ENCODE measurements at regions not wholly inside any gene's neighbourhood (a gene's known extent, or its start where the extent isn't known, plus 50 kb on each side); places are given as distances from the start of the nearest gene placed in this dataset.

DNA sequence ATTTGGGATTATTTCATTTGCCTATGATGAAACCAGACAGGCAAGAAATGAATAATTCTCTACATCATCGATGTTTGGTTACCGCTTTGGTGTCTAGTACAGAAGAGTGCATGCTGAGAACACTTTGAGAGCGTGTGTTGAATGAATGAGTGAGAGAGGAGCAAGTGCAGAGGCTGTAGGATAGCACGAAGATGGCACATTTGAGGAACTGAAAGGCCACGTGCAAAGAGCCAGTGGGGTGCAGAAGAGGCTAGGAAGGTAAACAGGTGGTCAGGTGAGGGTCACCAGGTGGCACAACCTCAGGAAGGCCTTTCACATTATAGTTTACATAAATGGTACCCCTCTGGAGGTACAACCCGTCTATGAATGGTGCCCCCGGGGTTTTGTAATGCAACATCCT, 80.1 kb upstream of the SPHKAP start:
- no peak for DNase-seq (ENCODE audit: extremely low read depth, low read depth)

DNA sequence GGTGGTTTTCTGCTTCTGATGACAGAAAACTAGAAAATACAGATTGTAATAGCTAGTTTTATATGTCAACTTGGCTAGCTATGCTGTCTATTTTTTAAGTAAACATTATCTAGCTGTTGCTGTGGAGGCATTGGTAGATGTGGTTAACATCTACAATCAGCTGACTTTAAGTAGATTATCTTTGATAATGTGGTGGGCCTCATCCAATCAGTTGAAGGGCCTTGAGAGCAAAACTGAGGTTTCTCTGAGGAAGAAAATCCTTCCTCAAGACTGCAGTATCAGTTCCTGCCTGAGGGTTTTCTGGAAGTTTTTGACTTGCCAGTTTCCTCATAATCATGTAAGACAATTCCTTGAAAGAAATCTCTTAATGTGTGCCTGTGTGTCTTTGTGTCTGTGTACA, 75.9 kb upstream of the SPHKAP start:
- no peak for DNase-seq (ENCODE audit: extremely low read depth, low read depth)

DNA sequence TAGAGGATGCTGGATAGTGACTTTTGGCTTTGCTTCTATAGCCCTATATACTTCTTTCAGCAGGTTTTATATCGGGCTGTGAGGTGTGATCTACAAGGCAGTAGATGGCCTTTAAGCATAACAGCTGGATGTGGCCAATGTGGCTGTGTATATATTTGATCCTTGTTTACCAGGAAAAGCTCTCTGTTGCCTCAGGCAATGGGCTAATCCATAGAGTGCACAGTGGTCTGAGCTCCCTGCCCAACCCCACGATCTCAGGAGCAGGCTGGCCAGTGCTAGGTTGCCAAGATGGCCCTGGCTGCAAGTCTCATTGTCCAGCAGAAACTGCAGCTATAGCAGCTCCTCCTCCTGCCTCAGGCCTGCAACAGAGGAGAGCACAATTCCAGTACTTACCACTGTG, 72.3 kb upstream of the SPHKAP start:
- DNase-seq (ENCODE audit: extremely low read depth, low read depth) = no peak

DNA sequence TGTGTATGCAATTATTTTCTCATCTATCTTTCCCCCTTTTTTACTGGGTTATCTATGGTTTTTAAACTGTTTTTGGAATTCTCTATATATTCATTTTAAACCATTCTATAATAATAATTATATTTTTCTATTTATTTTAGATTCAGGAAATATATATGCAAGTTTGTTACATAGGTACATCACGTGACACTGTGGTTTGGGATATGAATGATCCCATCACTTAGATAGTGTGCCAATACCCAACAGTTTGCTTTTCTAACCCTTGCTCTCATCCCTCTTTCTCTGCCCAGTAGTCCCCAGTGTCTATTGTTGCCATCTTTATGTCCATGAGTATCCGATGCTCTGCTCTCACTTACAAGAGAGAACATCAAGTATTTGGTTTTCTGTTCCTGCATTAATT, 65.8 kb upstream of the SPHKAP start:
- DNase-seq (ENCODE audit: extremely low read depth, low read depth) = no peak

DNA sequence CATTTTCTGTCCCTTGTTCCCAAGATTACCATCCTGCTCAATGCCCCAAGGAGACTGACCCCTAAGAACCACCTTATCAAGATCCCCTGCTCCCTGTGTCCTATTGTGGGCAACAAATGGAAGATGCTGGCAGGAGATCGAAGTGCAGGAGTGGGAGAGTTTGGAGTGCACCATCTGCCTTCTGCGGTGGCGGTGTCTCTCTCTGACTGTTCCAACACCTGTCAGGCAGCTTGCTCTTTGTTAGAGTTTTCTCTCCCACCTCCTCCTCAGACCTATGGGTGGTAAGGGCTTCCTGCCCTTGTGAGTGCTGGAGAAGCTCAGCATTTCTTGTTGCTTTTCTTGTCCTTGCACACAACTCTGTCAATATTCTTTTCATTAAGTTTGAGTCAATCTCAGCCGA, 64.1 kb upstream of the SPHKAP start:
- no peak for DNase-seq (ENCODE audit: extremely low read depth, low read depth)

DNA sequence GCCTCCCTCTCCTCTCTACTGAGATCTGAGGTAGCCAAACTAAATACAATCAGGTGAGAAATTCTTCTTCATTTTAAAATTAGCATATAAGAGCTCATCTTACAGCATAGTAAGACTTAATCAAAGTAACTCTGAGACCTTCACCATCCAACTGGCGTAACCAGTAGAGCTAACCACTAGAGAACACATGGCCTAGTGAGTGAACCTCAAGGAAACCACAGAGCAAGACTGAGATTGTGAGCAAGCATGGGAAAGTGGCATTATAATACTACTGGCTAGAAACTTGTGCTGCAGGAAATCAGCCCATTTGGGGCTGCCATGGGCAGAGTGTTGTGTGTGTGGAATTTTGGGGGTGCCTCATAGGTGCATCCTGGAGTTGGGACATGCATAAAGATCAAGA, 61.1 kb upstream of the SPHKAP start:
- no peak for DNase-seq (ENCODE audit: extremely low read depth, low read depth)

DNA sequence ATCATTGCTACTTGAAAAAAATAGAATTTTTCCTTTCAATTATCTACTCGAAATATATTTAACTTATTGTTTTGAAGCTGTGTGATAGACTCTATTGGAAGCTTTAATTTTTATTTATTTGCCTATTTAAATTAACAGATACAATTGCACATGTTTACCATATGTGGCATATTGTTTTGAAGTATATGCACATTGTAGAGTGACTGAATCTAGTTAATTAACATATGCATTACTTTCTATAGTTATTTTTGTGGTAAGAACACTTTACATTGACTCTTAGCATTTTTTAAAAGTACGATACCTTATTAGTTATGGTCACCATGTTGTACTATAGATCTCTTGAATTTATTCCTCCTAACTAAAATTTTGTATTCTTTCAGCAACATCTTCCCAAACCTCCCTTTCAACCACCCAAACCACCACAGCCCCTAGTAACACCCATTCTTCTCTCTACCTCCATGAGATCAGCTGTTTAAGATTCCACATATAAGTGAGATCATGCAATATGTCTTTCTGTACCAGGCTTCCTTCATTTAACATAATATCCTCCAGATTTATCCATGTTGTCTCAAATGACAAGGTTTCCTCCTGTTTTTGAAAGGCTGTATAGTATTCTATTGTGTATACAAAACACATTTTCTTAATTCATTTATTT, 58.5 kb upstream of the SPHKAP start:
- no peak for DNase-seq (ENCODE audit: extremely low read depth, low read depth)

DNA sequence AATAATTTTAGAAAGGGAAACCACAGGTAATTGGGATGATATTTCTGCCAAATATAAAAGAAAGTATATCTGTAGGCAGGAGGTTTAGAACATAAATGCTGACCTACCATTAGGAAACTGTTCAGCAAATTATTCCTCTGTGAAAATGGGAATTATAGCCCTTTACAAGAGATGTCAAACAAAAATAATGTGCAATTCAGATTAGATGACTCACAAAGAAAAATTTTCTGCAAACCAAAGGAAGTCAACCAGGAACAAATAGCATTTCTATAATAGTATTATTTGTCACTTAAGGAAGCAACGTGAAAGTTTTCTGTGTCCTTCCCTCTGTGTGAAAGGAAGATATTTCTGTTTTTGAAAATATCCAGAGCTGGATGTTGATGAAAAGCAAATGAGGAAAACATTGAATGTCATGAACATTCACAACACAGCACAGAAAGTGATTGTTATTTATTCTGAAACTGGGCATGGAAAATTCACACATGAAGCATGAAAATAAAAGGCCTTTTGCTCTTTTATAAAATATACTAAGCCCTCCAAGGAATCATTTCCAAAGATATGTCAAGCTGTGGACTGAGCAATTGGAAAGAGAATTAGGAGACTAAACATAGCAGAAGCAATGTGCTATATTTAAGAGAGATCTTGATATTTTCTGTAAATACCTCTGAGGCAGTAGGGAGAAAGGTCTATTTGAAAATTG, 57.9 kb upstream of the SPHKAP start:
- no peak for DNase-seq (ENCODE audit: extremely low read depth, low read depth)

Measured in NCI-H460 (cell line).